NT2/D1 (cell line): ENCODE measurements at regions not wholly inside any gene's neighbourhood (a gene's known extent, or its start where the extent isn't known, plus 50 kb on each side); places are given as distances from the start of the nearest gene placed in this dataset.

Experiments used
- YY1 ChIP-seq: IDR thresholded peaks from 2 replicates; pipeline ENCODE4 v1.6.1; 2011; ENCODE audit not compliant: insufficient read length, insufficient read depth
- ZNF274 ChIP-seq: IDR thresholded peaks from 2 replicates; pipeline ENCODE4 v1.6.1; 2011; ENCODE audit warnings: mild to moderate bottlenecking, low read depth, low read length

- TF ChIP-seq ZNF274: no peak
- TF ChIP-seq YY1: no peak
These were observed 156.7 kb upstream of the ATP11B start for GRCh38 chr3:182636646-182637045.
